GM19438 (cell line): ENCODE measurements at regions not wholly inside any gene's neighbourhood (a gene's known extent, or its start where the extent isn't known, plus 50 kb on each side); places are given as distances from the start of the nearest gene placed in this dataset.

Experiments
- ATAC-seq: cut with Tn5 transposase; IDR thresholded peaks from one replicate; pipeline ENCODE4 v1.9.1; 2021; ENCODE audit warnings: low read depth; ENCODE audit not compliant: unreplicated experiment

- no peak for ATAC-seq
These were observed 79.0 kb upstream of the RAI14 start for GRCh38 chr5:34576891-34577666.

- no peak for ATAC-seq
These were observed 77.2 kb upstream of the RAI14 start for GRCh38 chr5:34578962-34579361.

- no peak for ATAC-seq
These were observed 75.1 kb upstream of the RAI14 start for GRCh38 chr5:34580983-34581382.

- ATAC-seq, result no peak
These were observed 73.8 kb upstream of the RAI14 start for GRCh38 chr5:34582371-34582770.

GRCh38 chr5:34583167-34583566 is 73.0 kb upstream of the RAI14 start:
- no peak for ATAC-seq

GRCh38 chr5:34584165-34584564 is 72.0 kb upstream of the RAI14 start:
- ATAC-seq, result no peak

- ATAC-seq, result no peak
These were observed 70.5 kb upstream of the RAI14 start for GRCh38 chr5:34585601-34586104.

GRCh38 chr5:34586117-34586885 is 69.8 kb upstream of the RAI14 start:
- ATAC-seq, result no peak

- no peak for ATAC-seq
These were observed 68.5 kb upstream of the RAI14 start for GRCh38 chr5:34587355-34588241.

GRCh38 chr5:34589832-34590231 is 66.3 kb upstream of the RAI14 start:
- no peak for ATAC-seq

GRCh38 chr5:34591723-34592122 is 64.4 kb upstream of the RAI14 start:
- no peak for ATAC-seq

- ATAC-seq, result no peak
These were observed 58.8 kb upstream of the RAI14 start for GRCh38 chr5:34597034-34598027.

GRCh38 chr5:34598177-34598794 is 57.8 kb upstream of the RAI14 start:
- ATAC-seq, result no peak

- no peak for ATAC-seq
These were observed 56.5 kb upstream of the RAI14 start for GRCh38 chr5:34599471-34600117.

GRCh38 chr5:34600118-34600493 is 56.0 kb upstream of the RAI14 start:
- no peak for ATAC-seq

GRCh38 chr5:34603378-34603777 is 52.8 kb upstream of the RAI14 start:
- no peak for ATAC-seq

GRCh38 chr5:34604119-34604675 is 51.9 kb upstream of the RAI14 start:
- ATAC-seq, result no peak

GRCh38 chr5:34606101-34606500 is 50.0 kb upstream of the RAI14 start:
- no peak for ATAC-seq
